Ovary (tissue), 7 donors: ENCODE measurements at regions not wholly inside any gene's neighbourhood (a gene's known extent, or its start where the extent isn't known, plus 50 kb on each side); places are given as distances from the start of the nearest gene placed in this dataset.

Experiments
- DNase-seq, 5 donors: peaks; one replicate each; pipeline ENCODE4 v3.0.0-alpha.2; 2019 to 2020
- H3K27ac ChIP-seq, 2 donors: fragments of 200-600 bp; one replicate each; pipeline versions ENCODE4 v1.5.1 to v1.8.0; 2019 to 2022
- H3K27me3 ChIP-seq: fragments of 200-600 bp; one replicate; pipeline ENCODE4 v1.8.0; 2022
- H3K36me3 ChIP-seq: fragments of 200-600 bp; sonication (generic); one replicate; pipeline ENCODE4 v1.5.1; 2019
- H3K4me1 ChIP-seq: one replicate; pipeline ENCODE4 v1.8.1; 2013; ENCODE audit warnings: mild to moderate bottlenecking, moderate library complexity; ENCODE audit not compliant: insufficient read depth
- H3K4me3 ChIP-seq: fragments of 200-600 bp; sonication (generic); one replicate; pipeline ENCODE4 v1.5.1; 2017
- H3K9me3 ChIP-seq, 2 donors: fragments of 200-600 bp in 1 of 2; sonication (generic) in 1 of 2; one replicate each; pipeline versions ENCODE4 v1.5.1 to v1.8.1; 2013 to 2019; ENCODE audit warnings: mild to moderate bottlenecking in 1 of 2, moderate library complexity in 1 of 2
- CTCF ChIP-seq, 3 donors: fragments of 450-650 bp in 2 of 3; fragments of 200-600 bp in 1 of 3; IDR thresholded peaks; one replicate each; pipeline versions ENCODE4 v1.5.1 to v1.8.0; 2016 to 2022; ENCODE audit warnings: antibody characterized with exemption in 3 of 3, mild to moderate bottlenecking in 1 of 3
- EP300 ChIP-seq: sonication (generic); formaldehyde crosslinking; IDR thresholded peaks from one replicate; pipeline ENCODE4 v1.6.1; 2017; ENCODE audit warnings: antibody characterized with exemption
- POLR2A ChIP-seq: fragments of 450-650 bp; IDR thresholded peaks from one replicate; pipeline ENCODE4 v1.6.1; 2017; ENCODE audit warnings: antibody characterized with exemption, mild to moderate bottlenecking, moderate library complexity
- WGBS, 3 donors: extraction: QIAGEN DNeasy Blood & Tissue Kit in 1 of 3; methylation state at CpG; one replicate each; pipeline versions ENCODE4 v1.1.5 to v1.1.7; 2013 to 2017; 5-methylcytosine and 5-hydroxymethylcytosine counted together
- intact Hi-C, 4 donors: fragments of 100-400 bp; cut with DNase I; formaldehyde crosslinking; loops; one replicate each; pipeline versions ENCODE4 v1.11.0 to v1.15.1; 2022 to 2023
- donor health status: DM: no; HTN: no; CAD: no; lungs with moderate emphysema.
- donor health status: DM: no; HTN: no; CAD: no.
- donor health status: Bipolar disorder and iron deficiency.
- donor health status: DM: no; HTN: no; CAD: no.
- donor health status: DM: yes; HTN: yes; CAD: no.

GRCh38 chr5:35331956-35332950 lies 102.0 kb upstream of the PRLR start:
- no peaks in the 10 kb centered on the region for H3K9me3 ChIP-seq
- H3K4me1 ChIP-seq: no peaks in the 10 kb centered on the region
- TF ChIP-seq CTCF (IDR thresholded peaks at IDR 0.05): no peak
- no peak for TF ChIP-seq POLR2A
- no peak for TF ChIP-seq EP300
- no peaks in the 10 kb centered on the region for H3K27me3 ChIP-seq
- H3K4me3 ChIP-seq: no peak overlapping the region
- no peaks in the 10 kb centered on the region for H3K36me3 ChIP-seq
- peak in 1 of 5 donors; percentile 20 for DNase-seq
- no peak overlapping the region for H3K27ac ChIP-seq
- intact Hi-C loops: no loop called here
- WGBS, 3 donors: 64 to 71% (median 69%) methylated on average over 8 of the region's 8 CpGs

- intact Hi-C loops: no loop called here
- Histone ChIP-seq H3K27ac (no peak overlapping the region), H3K36me3 (no peaks in the 10 kb centered on the region), H3K4me1 (no peaks in the 10 kb centered on the region), H3K27me3 (no peaks in the 10 kb centered on the region), H3K4me3 (no peak overlapping the region), H3K9me3 (no peaks in the 10 kb centered on the region)
- DNase-seq: no peak
- WGBS, 3 donors: 87 to 94% (median 89%) methylated on average over 3 of the region's 3 CpGs
- no peak for TF ChIP-seq CTCF (IDR thresholded peaks at IDR 0.05)
- TF ChIP-seq POLR2A: no peak
- TF ChIP-seq EP300: no peak
These were observed 95.5 kb upstream of the PRLR start for GRCh38 chr5:35325836-35326235.

GRCh38 chr5:35324679-35325078 lies 94.4 kb upstream of the PRLR start:
- 88 to 90% (median 88%) methylated on average over 6 of the region's 6 CpGs for WGBS, 3 donors
- Histone ChIP-seq H3K9me3 (no peaks in the 10 kb centered on the region), H3K27ac (no peak overlapping the region), H3K27me3 (no peaks in the 10 kb centered on the region), H3K36me3 (no peaks in the 10 kb centered on the region), H3K4me3 (no peak overlapping the region), H3K4me1 (no peaks in the 10 kb centered on the region)
- intact Hi-C loops: no loop called here
- TF ChIP-seq POLR2A (no peak), CTCF (IDR thresholded peaks at IDR 0.05) (no peak), EP300 (no peak)
- no peak for DNase-seq

- WGBS, 3 donors: 83 to 100% (median 97%) methylated on average over 2 to 4 of the region's 4 CpGs
- TF ChIP-seq EP300: no peak
- no peak for TF ChIP-seq POLR2A
- TF ChIP-seq CTCF (IDR thresholded peaks at IDR 0.05): no peak
- Histone ChIP-seq H3K27ac (no peak overlapping the region), H3K9me3 (no peaks in the 10 kb centered on the region), H3K27me3 (no peaks in the 10 kb centered on the region), H3K4me3 (no peak overlapping the region), H3K36me3 (no peaks in the 10 kb centered on the region), H3K4me1 (no peaks in the 10 kb centered on the region)
- DNase-seq: no peak
- intact Hi-C loops: no loop called here
These were observed 93.9 kb upstream of the PRLR start for GRCh38 chr5:35324201-35324600.
